GM12892 (cell line): ENCODE measurements at regions not wholly inside any gene's neighbourhood (a gene's known extent, or its start where the extent isn't known, plus 50 kb on each side); places are given as distances from the start of the nearest gene placed in this dataset.

Experiments
- POLR2A ChIP-seq: IDR thresholded peaks from 2 replicates; pipeline ENCODE4 v1.6.1; 2011; ENCODE audit warnings: low read depth, low read length, control low read depth
- POLR2AphosphoS5 ChIP-seq: IDR thresholded peaks from 2 replicates; pipeline ENCODE4 v1.6.1; 2011; ENCODE audit warnings: low read depth, low read length, control low read depth
- TAF1 ChIP-seq: IDR thresholded peaks from 2 replicates; pipeline ENCODE4 v1.6.1; 2011; ENCODE audit warnings: low read depth, mild to moderate bottlenecking, control low read depth, low read length, borderline replicate concordance

GRCh38 chr7:68185631-68186456 is 1189.2 kb downstream of the TYW1 start:
- TF ChIP-seq POLR2AphosphoS5, result no peak
- no peak for TF ChIP-seq POLR2A
- no peak for TF ChIP-seq TAF1
